GM21737 (cell line): ENCODE measurements at regions not wholly inside any gene's neighbourhood (a gene's known extent, or its start where the extent isn't known, plus 50 kb on each side); places are given as distances from the start of the nearest gene placed in this dataset.

Experiments
- ATAC-seq: cut with Tn5 transposase; IDR thresholded peaks from one replicate; pipeline ENCODE4 v1.9.1; 2021; ENCODE audit warnings: mild to moderate bottlenecking, moderate library complexity; ENCODE audit not compliant: unreplicated experiment

DNA sequence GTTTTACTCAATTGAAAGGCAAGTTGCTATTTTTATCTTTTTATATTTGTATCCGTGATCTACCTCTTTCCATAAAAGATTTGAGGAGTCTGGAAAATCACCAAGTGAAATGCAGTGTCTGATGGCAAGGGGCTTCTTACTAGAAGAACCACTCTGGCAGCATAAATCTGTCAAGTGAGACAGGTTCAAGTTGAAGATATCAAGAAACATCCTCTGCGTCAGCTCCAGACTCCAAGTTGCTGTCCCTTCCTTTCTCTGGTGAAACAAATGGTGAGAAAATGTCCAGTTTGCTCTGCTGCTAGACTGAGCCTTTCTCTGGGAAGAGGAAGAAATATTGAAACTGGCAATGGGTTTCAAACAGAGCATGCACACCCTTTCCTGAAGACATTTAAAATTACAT lies 411.2 kb downstream of the PLPP3 start:
- no peak for ATAC-seq

DNA sequence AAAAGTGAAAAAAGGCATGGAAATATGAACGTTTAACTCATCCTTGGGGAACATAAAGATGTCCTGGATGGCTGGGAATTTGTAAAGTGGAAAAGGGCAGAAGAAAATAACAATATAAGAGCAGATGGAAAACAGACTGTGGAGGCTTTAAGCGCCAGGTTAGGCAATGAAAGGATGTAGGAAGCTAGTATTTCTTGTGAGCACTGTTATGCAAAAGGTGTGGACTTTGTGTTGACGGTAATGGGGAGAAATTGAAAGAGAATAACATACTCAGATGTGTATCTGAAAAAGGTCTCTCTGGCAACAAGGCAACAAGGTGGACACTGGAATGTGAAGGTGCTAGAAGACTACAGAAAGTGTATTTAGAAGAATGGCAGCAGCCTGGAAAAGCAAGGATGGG lies 411.8 kb downstream of the PLPP3 start:
- no peak for ATAC-seq

DNA sequence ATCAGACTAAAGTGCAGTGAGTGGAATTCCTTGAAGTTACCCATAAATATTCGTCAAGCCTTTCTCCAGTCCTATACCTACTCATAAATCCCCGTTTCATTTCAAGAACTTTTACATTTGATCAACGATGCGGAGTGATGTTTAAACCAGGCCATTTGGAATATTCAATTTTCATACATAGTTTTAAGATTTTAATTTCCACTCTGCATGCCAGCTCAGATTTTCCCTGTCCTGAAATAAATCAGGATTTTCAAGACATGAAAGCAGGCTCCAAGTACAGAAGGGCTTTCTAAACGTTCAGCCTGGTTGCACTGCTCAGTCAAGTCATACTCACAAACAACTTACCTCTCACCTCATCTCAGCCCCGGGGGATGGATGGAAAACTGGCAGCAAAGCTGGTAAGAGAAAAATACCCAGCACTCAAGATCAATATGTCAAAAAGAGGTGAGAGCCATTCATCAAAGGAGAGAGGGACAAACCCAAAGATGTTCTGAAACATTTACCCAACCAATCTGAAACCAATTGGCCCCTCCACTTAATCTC lies 418.5 kb downstream of the PLPP3 start:
- no peak for ATAC-seq

DNA sequence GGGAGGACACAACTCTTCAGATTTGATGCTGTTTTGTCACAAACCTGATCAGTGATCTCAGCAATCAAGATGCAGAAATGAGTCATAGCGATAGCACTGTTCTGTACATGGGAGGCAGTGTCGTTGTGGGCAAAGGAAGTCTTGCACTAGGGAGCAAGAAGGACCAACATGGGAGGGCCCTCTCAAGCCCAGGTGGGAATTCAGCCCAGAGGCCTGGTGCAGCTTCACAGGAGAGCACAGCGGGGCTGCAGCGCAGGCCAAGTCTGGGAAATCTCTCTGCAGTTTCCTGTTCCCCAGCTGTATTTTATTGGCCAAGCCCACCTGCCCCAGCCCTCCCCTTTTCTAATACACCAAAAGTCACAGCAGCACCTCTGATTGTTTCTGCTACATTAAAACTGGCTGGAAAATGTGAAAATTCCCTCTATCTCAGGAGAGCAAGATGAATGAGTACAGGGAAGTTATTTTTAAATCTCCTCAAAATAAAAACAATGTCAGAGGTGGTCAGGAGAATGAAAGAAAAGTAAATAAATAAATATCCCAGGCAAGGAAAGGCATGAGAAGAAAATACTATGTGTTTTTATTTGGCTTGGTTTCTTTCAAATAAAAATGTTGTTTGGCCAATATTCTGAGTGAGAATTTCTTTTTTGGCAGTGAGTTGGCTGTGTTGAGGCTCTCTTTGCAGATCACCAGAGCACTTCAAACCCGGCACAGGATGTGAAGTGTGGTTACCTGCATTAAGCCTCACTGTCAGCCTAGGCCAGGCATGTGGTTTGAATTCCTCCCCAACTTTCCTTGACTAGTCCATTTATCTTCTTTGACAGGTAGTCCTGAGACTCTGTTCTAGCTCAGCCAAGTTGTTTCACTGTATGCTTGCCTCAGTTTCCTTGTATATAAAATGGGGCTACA lies 422.1 kb downstream of the PLPP3 start:
- ATAC-seq: no peak

DNA sequence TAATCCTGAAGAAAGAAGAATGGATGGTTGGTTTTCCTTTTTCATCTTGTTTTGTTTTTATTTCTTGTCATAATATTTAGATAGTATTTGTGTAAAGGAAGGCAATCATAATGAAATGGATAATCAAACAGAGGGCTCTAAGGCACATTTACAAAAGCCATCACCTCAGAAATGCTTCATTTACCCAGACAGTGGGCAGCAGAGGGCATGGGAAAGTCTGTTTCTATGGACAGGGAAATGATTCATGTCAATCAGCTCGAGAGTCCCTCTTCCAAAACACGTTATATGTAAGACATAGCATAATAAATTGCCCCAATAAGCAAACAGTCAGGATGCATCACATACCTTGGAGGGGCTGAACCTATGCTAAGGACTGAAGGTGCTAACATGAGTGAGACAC lies 426.1 kb downstream of the PLPP3 start:
- ATAC-seq: no peak

DNA sequence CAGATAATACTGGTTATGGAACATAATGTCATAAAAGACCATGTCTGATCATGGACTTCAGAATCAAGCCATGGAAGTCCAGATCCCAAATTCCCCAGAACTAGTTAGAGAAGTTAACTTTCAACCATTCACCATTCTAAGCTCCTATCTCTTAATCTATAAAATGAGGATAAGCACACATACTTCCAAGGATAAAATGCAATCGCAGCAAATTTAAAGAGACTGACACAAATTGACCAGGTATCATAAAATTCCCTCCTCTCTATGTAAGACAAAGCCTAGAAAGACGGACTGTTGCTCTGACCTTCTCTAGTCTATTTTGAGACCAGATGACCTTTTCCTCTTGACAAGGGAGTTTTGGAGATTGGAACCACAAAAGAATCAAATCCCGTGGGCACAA lies 426.7 kb downstream of the PLPP3 start:
- ATAC-seq: no peak

DNA sequence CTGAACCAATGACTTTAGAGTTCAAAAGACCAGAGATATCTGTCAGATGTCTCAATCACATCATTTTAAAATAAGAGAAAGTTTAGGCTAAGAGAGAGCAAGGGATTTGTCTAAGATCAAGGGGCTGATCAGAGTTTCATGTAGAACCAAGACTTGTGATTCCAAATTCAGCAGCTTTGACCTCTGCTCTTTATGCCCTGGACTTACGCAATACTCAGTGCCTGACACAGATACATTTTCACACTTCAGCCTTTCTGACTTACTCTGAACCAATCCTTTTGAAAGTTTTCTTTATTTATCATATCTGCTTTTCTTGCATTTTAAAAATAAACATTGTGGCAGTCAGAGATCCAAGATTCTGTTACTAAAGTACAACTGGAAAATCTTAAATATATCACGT lies 428.0 kb downstream of the PLPP3 start:
- no peak for ATAC-seq

DNA sequence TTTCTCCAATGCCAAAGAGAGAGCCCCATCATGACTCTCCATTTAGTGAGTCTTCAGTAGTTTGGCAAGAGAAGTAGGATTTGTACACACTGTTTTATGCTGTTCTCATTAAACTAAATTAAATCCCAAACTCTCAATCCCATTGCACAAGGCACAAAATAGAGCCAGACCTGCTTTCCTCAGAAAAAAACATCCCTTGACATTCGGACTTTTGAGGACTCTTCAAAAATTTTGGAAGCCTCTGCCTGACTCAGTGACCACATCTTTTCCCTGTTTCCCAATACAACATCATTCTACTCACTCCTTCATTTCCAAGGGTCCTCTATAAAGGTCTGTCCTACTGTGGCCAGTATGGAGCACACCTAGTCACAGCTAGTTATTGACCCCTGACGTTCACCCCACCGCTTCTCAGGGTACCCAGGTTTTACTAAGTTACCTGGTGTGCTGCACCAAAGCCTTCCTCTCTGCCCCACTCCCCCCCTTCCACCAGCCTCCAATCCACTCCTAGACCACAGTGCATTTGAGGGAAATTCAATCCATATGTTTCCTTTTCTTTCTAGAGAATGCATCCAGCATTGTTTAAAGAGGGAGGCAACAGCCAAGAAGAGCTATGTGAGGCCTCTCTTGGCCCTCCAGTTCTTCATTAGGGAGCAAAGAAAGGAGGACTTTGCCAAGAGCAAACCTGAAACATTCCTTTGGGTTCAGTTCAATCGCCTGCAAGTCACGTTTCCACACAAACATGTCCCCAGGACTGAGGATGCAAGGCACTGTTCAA lies 428.7 kb downstream of the PLPP3 start:
- ATAC-seq: no peak

DNA sequence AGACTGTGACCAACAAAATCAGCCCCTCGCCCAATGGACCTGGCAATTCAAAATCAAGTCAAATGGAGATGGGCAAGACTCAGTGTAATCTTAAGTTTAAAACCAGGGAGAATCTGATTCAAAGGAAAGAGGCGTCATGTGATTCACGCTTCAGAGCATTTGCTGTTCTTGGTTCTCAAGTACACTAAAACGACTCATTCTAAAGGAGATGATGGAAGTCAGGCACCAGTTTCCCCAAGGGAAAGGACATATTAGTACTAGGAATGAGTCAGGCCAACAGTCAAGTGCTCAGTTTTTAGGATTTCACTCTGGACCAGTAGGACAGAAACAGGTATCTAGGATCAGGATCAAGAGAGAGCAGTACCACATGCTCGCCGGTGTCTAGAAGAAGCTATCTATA lies 429.6 kb downstream of the PLPP3 start:
- no peak for ATAC-seq

DNA sequence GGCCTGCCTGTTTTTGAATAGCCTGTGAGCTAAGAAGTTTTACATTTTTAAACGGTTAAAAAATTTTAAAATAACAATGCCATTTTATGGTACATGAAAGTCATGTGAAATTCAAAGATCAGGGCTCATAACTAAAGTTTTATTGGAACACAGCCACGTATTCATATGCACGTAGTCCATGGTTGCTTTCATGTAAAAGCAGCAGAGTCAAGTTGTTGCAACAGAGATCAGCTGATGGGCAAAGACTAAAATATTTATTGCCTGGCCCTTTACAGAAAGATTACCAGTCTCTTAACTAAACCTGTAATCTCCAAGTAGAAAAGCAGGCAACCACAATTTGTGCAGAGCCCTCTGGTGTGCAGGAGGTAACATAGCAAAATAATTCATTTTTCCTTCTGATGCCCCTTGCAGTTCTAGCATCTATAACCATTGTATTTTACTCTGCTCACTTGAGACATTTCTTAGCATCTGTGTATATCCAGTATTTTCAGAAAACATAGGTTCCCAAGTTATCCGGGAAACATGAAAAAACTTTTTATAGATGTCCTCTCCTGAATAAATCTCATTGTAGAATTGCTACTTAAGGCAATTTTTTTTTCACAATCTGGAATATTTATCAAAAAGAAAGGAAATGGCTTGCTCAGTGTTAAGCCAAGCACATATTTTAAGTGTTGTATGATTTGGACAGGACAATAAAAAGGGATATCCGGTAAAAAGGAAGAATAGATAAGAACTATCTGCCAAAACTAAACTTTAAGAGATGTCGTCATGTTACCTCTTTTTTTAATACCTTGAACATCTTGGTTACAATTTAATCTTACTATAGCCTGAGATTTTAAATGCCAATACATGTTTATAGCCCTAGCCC lies 430.8 kb downstream of the PLPP3 start:
- no peak for ATAC-seq

DNA sequence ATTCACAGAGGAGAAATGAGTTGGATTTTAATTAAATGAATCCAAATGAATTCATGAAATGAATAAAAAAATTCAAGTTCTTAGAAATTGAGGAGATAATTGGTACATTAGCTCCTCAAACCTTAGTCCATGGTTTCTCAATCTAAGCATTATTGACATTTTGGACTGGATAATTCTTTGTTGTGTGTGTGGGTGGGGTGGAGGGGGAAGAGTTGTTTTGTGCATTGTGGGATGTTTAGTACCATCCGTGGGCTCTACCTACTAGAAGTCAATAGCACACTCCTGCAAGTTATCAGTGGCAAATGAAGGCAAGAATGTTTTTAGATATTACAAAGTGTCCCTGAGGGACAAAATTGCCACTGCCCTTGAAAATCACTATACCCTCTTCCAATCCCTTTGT lies 431.9 kb downstream of the PLPP3 start:
- no peak for ATAC-seq

DNA sequence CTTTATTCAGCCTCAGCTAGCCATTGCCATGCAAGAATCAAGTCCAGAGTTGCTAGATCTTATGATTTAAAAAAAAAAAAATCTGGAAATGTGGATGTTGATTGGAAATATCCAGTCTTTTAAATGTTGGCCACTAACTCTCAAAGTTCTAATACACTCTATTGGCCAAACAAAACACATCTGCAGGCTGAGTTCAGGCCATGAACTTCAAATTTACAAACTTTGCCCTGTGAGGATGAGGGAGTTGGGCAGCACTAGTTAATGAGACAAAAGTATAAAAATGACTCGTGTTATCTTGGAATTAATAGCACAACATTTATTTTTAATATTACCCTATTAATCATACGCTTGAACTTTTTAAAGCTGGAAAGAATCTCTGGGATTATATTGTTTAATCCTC lies 432.3 kb downstream of the PLPP3 start:
- no peak for ATAC-seq

DNA sequence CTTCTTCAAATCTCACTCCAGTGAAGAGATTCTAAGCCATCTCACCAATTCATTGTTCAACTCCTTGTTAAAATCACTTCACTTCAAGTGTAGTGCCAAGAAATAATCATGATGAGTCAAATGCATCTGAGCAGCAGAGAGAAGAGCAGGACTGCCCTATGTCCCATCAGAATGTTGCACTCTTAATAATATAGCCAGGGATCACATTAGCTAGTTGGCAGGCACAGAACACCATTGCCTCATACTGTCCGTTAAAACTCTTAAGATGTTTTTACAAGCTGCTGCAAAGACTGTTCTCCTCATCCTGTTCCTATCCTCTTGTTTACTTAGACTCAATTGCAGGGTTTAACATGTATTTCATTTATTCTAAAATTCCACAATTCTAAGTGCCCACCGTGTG lies 432.9 kb downstream of the PLPP3 start:
- ATAC-seq: no peak

DNA sequence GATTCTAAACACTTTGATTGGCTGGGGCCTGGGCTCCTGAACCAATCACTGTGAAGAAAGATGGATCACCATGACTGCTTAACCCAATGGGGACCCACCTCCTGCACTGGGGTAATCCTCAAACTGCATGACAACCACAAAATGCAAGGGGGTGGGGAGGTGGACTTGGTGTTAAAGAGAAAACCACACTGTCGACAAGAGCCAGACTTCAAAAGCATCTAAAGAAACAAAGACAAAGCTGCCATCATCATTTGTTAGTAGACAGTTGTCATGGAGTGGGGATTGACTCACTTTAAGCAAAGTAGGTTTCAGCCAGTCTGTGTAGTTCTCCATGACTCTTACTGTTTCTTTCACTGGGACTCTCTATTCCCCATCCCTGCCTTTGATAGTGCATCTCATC lies 433.8 kb downstream of the PLPP3 start:
- ATAC-seq: no peak

DNA sequence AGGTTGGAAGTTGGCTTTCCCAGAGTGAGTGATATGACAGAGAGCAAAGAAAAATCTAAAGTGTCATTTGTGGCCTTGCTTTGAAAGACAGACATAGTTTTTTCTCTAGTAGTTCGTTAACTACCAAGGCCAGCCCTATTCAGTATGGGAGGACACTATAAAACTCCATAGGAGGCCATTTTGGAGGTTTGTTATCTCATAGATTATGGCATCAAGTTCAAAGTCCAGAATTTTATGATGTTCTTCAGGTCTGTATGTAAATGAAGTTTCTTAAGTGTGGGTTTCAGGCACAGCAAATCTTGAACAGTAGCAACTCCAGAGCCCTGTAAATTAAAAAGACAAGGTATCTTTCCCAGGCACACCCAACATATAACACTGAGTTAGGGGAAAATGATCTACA lies 437.1 kb downstream of the PLPP3 start:
- no peak for ATAC-seq

DNA sequence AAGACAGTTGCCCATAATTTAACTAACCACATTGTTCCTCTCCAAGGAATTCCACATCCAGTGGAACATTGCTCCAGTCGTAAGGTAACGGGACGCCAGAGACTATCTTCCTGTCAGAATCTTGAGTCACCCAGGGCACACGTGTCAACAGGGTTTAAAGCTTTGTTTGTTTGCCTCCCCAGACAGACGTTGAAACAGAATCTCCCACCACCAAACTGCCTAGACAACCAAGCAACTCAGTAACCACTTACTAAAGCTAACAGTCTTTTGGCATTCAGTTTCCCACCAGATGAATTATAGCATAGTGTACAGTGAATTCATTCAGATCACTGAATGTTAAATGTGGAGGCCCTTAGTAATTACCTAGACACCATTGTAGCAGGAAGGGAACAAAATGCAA lies 439.5 kb downstream of the PLPP3 start:
- no peak for ATAC-seq

DNA sequence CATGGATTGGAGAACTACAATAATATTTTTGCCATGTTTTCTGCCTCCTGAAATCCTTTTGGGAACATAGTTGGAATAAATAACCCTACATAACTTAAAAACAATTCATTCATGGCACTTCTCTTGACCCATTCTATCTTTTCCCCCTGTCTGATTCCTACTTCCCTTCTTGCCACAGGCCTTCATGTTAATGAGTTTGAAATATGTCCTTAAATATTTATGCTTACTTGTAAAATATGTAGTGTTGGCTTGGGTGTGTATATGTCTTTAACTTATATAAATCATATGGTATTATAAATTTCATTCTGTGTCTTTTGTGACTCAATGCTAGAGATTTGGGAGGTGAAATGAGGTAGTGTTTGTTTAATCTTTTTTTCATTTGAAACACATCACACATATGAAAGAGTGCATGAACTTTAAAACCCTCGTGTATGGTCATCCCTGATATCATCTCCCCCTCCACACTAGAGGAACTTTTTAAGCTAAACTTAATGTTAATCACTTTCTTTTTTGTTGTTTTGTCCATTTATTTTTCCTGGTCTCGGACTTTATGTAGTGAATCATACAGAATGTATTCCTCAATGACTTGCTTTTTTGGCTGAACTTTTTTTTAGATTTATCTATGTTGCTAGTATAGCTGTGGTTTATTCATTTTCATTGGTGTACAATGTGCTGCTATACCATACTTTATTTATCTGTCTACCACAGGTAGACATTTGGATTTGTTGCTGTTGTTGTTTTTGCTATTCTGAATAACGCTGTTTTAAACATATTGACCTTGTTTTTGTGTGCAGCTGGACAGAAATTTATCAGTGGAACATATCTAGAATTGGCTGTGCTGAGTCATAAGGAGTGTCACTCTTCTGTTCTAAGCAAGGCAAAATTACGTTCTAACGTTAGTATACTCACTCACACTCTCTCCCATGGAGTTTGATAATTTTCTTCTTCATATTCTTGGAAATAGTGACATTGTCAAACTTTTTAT lies 441.6 kb downstream of the PLPP3 start:
- ATAC-seq: no peak

DNA sequence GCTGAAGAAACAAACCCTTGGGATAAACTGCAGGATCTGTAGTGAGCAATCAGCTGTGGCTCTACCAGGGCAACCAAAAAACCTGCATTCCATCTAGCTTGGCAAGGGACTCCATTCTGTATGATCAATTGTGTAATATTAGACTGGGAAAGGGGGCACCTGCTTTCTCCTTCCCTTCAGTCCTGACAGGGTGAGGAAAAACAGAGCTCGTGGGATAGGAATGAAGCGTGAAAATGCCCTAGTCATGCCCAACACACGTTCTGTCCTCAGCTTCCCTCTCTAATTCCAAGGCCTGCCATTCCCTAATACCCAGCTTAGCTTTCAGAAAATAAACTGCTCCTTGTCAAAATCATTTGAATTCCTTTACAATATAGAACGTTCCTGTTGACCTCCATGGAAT lies 442.3 kb downstream of the PLPP3 start:
- ATAC-seq: no peak

DNA sequence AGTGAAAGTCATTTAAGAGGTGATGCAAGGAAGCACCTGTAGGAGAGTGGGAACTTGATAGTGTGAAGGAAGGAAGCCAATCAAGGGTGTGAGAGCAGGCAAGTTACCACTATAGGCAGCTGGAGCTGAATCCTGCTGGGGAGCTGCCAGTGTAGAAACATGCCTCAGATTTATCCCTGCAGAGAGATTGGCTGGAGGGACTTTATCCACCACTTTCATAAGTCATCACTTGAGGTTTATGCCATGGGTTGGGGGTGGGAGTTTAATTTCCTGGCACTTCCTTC lies 443.6 kb downstream of the PLPP3 start:
- peak; percentile 12 for ATAC-seq
